ENCODE measurements at regions not wholly inside any gene's neighbourhood (a gene's known extent, or its start where the extent isn't known, plus 50 kb on each side); places are given as distances from the start of the nearest gene placed in this dataset.

DNA sequence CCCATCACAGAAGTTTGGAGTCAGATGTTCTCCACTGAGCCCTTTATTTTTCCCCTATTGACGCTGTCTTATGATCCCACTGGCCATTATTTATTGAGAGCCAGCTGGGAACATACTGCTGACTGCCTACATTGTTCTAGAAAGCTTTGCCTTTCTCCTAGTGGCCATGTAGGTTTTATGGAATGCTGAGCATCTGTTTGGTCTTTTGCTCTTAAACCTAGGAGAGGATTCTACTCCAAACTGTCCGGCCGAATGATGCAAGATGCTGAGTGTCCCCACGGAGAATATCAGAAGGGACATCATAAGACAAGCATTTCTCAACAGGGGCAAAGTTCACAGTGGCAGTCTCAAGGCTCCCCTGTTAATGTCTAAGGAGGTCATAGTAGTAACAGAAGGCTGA is 171.4 kb downstream of the ARRDC4 start:
- Histone ChIP-seq H3K4me2 (ENCODE audit: low read depth, low read length, poor library complexity, severe bottlenecking) (no peak overlapping the region), H3K9ac (ENCODE audit: low read depth, low read length, poor library complexity, severe bottlenecking) (no peak overlapping the region), H3K9me2 (replicated peaks; ENCODE audit: low read depth, low read length) (no peaks in the 10 kb centered on the region), H3K4me3 (ENCODE audit: low read length, poor library complexity, severe bottlenecking) (no peak overlapping the region), H3K27me3 (ENCODE audit: insufficient read depth, low read length, poor library complexity, severe bottlenecking) (no peaks in the 10 kb centered on the region), H3K79me2 (ENCODE audit: insufficient read depth, low read length) (no peaks in the 10 kb centered on the region), H3K9me3 (ENCODE audit: insufficient read depth, low read depth, low read length) (no peaks in the 10 kb centered on the region), H3K4me1 (ENCODE audit: insufficient read depth, low read length, poor library complexity, severe bottlenecking) (peaks cover 42% of the 10 kb centered on the region), H4K20me1 (ENCODE audit: insufficient read depth, low read length, poor library complexity, severe bottlenecking) (no peaks in the 10 kb centered on the region), H2AFZ (ENCODE audit: low read length) (no peak overlapping the region), H3F3A (ENCODE audit: low read depth) (no peaks in the 10 kb centered on the region), H3K36me3 (ENCODE audit: insufficient read depth, low read length) (no peaks in the 10 kb centered on the region)
- no peak for TF ChIP-seq EZH2phosphoT487 (IDR thresholded peaks at IDR 0.05; ENCODE audit: borderline replicate concordance)
- TF ChIP-seq, protein P1, sequence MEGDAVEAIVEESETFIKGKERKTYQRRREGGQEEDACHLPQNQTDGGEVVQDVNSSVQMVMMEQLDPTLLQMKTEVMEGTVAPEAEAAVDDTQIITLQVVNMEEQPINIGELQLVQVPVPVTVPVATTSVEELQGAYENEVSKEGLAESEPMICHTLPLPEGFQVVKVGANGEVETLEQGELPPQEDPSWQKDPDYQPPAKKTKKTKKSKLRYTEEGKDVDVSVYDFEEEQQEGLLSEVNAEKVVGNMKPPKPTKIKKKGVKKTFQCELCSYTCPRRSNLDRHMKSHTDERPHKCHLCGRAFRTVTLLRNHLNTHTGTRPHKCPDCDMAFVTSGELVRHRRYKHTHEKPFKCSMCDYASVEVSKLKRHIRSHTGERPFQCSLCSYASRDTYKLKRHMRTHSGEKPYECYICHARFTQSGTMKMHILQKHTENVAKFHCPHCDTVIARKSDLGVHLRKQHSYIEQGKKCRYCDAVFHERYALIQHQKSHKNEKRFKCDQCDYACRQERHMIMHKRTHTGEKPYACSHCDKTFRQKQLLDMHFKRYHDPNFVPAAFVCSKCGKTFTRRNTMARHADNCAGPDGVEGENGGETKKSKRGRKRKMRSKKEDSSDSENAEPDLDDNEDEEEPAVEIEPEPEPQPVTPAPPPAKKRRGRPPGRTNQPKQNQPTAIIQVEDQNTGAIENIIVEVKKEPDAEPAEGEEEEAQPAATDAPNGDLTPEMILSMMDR (conservative IDR thresholded peaks at IDR 0.05; ENCODE audit: low read length) = no peak

DNA sequence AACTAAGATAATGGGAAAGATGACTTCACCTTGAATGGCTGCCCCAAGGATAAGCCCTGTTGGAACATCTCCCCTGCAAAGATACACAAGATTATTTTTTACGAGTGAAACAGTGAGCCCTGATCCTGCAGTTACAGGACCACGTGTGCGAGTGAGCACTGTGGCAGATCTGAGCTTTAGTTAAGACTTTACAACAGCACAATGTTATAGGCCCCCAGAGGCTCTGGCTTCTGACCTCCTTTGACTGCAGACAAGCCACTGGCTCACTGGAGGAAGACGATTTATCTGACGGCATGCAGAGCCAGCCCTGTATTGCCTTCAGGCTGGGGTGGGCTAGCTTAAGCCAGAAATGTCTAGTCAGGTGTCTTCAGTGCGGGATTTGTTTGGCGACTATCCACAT is 174.4 kb downstream of the ARRDC4 start:
- H3K79me2 ChIP-seq (ENCODE audit: insufficient read depth, low read length) = no peaks in the 10 kb centered on the region
- H3F3A ChIP-seq (ENCODE audit: low read depth) = peaks cover 5% of the 10 kb centered on the region; the same call in 1 of the 2 replicates
- no peaks in the 10 kb centered on the region for H4K20me1 ChIP-seq (ENCODE audit: insufficient read depth, low read length, poor library complexity, severe bottlenecking)
- H3K9ac ChIP-seq (ENCODE audit: low read depth, low read length, poor library complexity, severe bottlenecking) = peak overlapping the region; percentile 54
- no peaks in the 10 kb centered on the region for H3K9me2 ChIP-seq (replicated peaks; ENCODE audit: low read depth, low read length)
- H3K27me3 ChIP-seq (ENCODE audit: insufficient read depth, low read length, poor library complexity, severe bottlenecking) = no peaks in the 10 kb centered on the region
- peak overlapping the region; percentile 39 for H3K4me3 ChIP-seq (ENCODE audit: low read length, poor library complexity, severe bottlenecking)
- H3K36me3 ChIP-seq (ENCODE audit: insufficient read depth, low read length) = no peaks in the 10 kb centered on the region
- H3K4me2 ChIP-seq (ENCODE audit: low read depth, low read length, poor library complexity, severe bottlenecking) = peak overlapping the region; percentile 50
- H3K4me1 ChIP-seq (ENCODE audit: insufficient read depth, low read length, poor library complexity, severe bottlenecking) = peaks cover 53% of the 10 kb centered on the region
- peak overlapping the region; percentile 3; the same call in 1 of the 2 replicates for H2AFZ ChIP-seq (ENCODE audit: low read length)
- TF ChIP-seq, protein P1 (conservative IDR thresholded peaks at IDR 0.05; ENCODE audit: low read length) = no peak
- TF ChIP-seq EZH2phosphoT487 (IDR thresholded peaks at IDR 0.05; ENCODE audit: borderline replicate concordance) = no peak
- no peaks in the 10 kb centered on the region for H3K9me3 ChIP-seq (ENCODE audit: insufficient read depth, low read depth, low read length)

DNA sequence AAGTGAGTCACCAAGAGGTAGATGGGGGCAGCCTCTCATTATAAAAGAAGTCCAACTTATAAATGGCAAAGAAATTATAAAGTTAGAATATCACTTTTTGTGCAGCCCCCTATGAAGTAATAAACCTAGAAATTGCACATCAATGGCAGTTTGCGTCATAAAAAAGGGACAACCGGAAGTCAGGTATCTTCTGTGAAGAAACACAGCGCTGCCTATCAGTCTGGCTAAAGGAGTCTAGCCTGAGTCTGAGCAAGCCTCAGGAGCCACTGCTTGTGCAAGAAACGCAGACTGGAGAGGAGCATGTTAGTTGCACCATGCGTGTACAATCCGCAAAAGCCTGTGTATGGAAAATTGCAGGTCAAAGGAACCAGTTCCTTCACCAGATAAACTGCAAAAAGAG is 178.4 kb downstream of the ARRDC4 start:
- Histone ChIP-seq H3K36me3 (ENCODE audit: insufficient read depth, low read length) (no peaks in the 10 kb centered on the region), H3K9me2 (replicated peaks; ENCODE audit: low read depth, low read length) (no peaks in the 10 kb centered on the region), H2AFZ (ENCODE audit: low read length) (no peak overlapping the region), H3K4me3 (ENCODE audit: low read length, poor library complexity, severe bottlenecking) (peak overlapping the region; percentile 40), H3K9me3 (ENCODE audit: insufficient read depth, low read depth, low read length) (no peaks in the 10 kb centered on the region), H3F3A (ENCODE audit: low read depth) (peaks cover 5% of the 10 kb centered on the region; the same call in 1 of the 2 replicates), H3K4me2 (ENCODE audit: low read depth, low read length, poor library complexity, severe bottlenecking) (peak overlapping the region; percentile 69), H3K9ac (ENCODE audit: low read depth, low read length, poor library complexity, severe bottlenecking) (no peak overlapping the region), H3K4me1 (ENCODE audit: insufficient read depth, low read length, poor library complexity, severe bottlenecking) (peaks cover 75% of the 10 kb centered on the region), H3K27me3 (ENCODE audit: insufficient read depth, low read length, poor library complexity, severe bottlenecking) (no peaks in the 10 kb centered on the region), H3K79me2 (ENCODE audit: insufficient read depth, low read length) (no peaks in the 10 kb centered on the region), H4K20me1 (ENCODE audit: insufficient read depth, low read length, poor library complexity, severe bottlenecking) (no peaks in the 10 kb centered on the region)
- TF ChIP-seq, protein P1 (conservative IDR thresholded peaks at IDR 0.05; ENCODE audit: low read length) = no peak
- no peak for TF ChIP-seq EZH2phosphoT487 (IDR thresholded peaks at IDR 0.05; ENCODE audit: borderline replicate concordance)

Measured in Loucy (cell line).